ENCODE measurements at regions not wholly inside any gene's neighbourhood (a gene's known extent, or its start where the extent isn't known, plus 50 kb on each side); places are given as distances from the start of the nearest gene placed in this dataset.

DNA sequence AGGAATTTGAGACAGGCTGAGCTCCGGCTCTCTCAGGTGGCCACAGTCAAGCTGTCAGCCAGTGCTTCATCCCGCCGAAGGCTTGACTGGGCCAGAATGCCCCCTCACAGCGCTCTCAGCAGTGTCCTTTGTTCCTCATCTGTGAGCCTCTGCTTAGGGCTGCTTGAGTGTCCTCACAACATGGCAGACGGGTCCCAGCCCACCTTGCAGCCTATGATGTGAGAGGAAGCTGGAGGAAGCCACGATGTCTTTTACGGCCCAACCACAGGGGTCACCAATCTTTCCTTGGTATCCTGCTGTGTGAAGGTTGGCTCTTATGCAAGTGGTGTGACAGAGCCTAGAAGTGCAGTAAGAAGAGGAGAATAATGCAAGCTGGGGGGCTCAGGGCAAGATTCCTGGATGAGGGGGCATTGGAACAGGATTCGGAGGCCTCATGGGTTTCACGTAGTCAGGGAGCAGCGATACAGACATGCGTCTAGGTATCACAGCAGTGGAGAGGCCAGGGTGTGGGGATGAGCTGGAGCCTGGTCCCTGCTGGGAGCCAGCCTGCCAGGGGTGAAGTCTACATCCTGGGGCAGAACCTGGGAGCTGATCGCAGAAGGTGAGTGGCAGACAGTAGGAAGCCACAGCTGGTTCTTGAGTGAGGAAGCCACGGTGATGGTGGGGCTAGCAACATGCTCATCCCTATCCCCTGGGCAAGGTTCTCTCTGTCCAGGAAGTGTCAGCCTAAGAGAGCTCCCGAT lies 234.1 kb downstream of the GLI2 start:
- TF ChIP-seq ZNF274 (IDR thresholded peaks at IDR 0.05; ENCODE audit: low read depth, low read length) (no peak), YY1 (IDR thresholded peaks at IDR 0.05; ENCODE audit: insufficient read depth, insufficient read length) (peak; percentile 39)
